ENCODE measurements at regions not wholly inside any gene's neighbourhood (a gene's known extent, or its start where the extent isn't known, plus 50 kb on each side); places are given as distances from the start of the nearest gene placed in this dataset.

- DNase-seq, result peak; percentile 7
These were observed 90.0 kb upstream of the BMPER start for GRCh38 chr7:33815336-33815735.

GRCh38 chr7:33816106-33816505 is 89.2 kb upstream of the BMPER start:
- no peak for DNase-seq

DNA sequence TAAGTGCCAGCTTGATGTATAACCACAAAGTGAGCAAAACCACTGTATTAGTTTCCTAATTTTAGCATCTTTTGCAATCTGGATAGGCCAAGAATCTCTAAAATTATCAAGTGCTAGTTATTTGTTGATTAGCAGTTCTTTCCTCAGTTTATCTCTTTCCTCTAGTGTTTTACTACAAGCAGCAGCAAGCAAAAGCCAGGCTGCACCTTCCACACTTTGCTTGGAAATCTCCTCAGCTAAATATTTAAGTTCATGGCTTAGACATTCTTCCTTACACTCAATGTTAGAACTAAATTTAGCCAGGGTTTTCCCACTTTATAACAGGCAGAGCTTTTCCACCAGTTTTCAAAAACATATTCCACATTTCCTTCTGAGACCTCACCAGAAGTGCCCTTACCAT is 85.7 kb upstream of the BMPER start:
- no peak for DNase-seq

GRCh38 chr7:33820206-33820605 is 85.1 kb upstream of the BMPER start:
- DNase-seq, result no peak

DNA sequence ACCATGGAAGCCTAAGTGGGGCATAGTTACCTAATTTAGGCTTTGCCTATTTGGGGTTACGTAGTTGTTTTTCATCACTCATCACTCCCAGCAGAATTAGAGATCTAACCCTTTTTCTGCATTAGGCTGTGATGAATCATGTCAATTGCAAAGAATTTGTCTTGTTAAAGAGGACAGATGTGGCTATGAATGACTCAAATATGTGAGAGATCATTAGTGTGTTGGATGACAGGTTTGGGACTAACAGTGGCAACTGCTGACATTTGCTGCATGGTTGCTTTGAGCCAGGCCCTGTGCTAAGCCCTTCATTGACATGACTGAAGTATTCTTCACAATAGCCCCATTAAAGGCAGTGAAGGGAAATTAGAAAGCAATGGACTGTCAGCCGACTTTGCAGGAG is 83.4 kb upstream of the BMPER start:
- no peak for DNase-seq

DNA sequence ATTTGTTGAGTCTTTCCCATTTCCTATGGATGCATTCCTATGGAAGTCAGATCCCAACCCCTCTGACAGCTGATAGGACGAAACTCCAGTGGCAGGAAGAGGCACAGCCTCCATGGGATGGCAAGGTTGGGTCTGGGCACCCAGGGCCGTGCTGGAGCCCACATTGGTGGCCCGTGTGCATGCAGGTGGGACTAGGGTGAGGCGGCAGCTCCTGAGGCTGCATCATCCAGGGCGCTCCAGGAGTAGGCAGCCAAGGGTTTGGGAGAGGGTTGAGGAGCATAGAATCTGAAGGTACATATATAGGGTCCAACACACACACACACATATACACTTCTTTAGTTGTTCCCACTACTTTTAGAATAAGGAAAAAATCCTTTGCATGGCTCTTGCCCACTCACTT is 81.4 kb upstream of the BMPER start:
- DNase-seq, result no peak

- no peak for DNase-seq
These were observed 80.4 kb upstream of the BMPER start for GRCh38 chr7:33824911-33825459.

DNA sequence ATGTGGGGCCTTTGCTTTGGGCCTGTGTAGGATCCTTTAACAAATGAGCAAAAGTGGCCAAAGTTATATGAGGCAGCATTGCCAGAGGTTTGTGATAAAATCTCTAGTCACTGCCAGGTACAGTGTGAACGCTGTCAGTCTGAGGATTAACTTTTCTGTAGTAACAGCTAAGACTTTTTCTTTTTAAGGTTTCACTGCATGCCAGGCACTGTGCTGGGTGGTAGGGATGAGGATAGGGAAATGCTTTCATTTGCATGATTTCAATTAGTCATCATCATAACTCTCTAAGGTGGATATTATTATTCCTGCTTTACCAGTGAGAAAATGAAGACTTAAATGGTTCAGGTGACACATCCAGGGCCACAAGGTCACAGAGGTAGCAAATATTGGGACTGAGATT is 79.7 kb upstream of the BMPER start:
- no peak for DNase-seq

GRCh38 chr7:33829536-33829935 is 75.8 kb upstream of the BMPER start:
- DNase-seq, result no peak

GRCh38 chr7:33831389-33832141 is 73.8 kb upstream of the BMPER start:
- DNase-seq, result no peak

DNA sequence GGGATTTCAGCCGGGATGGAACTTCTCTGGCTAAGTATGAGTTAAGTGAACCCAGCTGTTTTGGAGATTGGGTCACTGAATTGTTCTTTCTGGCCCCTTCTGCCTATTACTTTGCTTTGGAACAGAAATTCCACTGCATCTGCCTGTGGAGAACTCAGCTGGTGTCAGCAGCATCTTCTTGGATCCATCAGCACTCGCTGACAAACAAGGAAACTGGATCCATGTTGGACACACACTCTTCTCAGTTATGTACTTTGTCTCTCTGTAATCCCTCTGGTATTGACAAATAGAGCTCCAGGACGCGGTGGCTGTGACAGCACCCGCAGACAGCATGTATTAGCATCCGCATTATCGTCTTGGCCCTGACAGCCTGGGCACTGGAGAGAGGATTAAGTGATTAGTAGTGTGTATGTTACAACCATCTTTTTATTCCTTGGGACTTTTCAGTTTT is 73.0 kb upstream of the BMPER start:
- no peak for DNase-seq

DNA sequence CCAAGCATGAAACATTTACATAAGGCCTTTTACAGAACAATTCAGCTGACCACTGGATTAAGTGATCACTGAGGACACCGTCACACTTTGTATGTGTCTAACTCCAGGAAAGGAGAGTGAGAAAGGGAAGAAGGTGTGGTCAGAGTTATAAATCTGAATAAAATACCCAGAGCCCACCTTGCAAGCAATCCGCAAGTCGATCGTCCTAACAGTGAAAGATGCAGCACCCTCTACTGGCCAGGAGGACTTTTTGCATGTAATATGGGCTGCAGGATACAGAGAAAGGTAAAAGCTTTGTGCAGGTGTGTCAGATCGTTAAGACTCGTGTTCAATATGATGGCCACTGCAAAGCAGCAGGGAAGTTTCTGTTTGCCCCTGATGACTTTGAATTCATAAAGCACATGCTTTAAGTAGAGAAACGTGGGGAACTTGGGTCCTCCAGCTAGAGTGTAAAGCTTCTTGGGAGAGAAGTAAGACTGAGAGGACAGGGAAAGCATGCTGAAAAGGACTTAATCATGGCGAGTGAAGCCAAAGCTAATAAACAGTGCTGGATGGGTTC is 68.5 kb upstream of the BMPER start:
- no peak for DNase-seq

DNA sequence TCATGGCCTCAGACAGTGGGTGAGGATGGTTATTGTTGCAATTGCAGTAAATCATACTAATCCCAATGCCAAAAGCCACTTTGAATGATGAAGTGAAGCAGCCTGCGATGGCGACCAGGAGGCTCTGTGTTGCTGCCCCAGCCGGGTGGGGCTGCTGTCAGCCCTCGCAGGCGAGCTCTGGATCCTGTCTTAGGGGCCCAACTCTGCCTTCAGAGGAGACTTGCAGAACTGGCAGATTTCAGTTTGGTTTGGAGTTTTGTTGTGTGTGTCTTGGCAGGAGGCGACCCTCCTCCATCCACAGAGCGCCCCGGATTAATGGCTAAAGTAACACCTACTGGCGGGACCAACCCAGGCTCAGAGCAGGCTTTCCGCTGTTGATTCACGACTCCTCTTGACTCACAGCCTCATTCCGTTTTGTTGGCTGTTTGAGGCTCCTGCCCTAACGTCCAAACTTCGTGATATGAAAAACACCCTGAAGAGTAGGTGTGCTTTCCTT is 67.9 kb upstream of the BMPER start:
- DNase-seq, result no peak

- no peak for DNase-seq
These were observed 64.3 kb upstream of the BMPER start for GRCh38 chr7:33841031-33841430.

GRCh38 chr7:33841705-33842129 is 63.6 kb upstream of the BMPER start:
- DNase-seq, result no peak

GRCh38 chr7:33842150-33842549 is 63.2 kb upstream of the BMPER start:
- no peak for DNase-seq

DNA sequence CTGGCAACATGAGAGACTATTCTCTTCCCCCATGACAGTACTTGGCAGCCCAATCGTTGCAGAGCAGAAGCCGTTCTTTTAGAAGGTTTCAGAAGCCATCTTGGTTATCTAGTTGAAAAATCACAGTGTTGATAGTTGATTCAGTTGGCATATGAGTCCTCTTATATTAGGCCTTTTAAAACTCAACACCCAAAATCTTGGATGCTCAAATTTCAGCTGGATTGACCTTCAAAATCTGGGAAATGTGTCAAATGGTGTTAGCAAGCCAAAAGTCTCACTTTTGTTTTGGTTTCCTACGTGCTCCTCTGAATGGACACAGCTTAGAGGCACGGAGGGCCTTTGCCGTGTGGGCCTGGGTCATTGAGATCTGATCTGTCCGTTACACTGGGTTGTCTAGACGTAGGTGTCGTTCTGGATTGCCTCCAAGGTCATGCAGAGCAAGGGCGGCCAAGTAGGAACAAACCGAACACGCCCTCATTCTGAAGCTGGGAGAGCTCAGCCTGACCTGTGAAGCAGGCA is 59.3 kb upstream of the BMPER start:
- no peak for DNase-seq

- DNase-seq, result no peak
These were observed 56.3 kb upstream of the BMPER start for GRCh38 chr7:33849004-33849403.

GRCh38 chr7:33849971-33850559 is 55.3 kb upstream of the BMPER start:
- no peak for DNase-seq

DNA sequence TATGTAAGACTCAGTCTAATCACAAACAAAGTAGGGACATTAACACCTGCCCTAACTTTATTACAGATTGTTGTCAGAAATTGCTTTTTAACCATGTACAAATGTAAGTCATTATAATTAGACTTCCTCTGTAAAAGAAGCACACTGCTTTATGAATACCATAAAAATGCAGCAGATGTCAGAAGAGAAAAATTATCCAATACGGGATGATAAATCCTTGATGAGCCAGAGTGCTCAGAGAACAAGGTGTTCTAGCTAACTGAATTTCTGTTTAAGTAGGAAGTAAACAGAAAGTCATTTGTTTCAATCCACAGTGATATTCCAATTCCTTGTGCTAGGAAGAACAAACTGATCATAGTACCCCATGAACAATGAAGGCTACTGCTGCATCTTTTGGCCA is 54.6 kb upstream of the BMPER start:
- DNase-seq, result no peak

DNA sequence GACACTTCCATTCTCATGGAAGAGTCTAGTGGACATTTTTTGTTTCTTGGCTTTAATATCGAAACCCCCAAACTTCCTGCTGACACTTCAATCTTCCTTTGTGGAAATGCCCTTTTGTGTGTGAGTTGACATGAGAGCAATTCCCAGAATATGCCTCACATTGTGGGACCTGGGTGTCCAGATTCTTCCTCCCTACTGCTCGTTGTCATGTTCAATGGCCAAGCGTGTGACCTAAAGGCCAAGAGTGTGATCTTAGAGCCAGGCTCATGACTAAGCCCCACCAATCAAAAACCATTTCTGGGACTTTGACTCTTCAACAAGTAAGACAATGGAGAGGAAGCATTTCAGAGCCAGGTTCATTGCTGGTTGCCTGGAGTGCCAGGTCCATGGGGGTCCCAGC is 52.5 kb upstream of the BMPER start:
- no peak for DNase-seq

DNA sequence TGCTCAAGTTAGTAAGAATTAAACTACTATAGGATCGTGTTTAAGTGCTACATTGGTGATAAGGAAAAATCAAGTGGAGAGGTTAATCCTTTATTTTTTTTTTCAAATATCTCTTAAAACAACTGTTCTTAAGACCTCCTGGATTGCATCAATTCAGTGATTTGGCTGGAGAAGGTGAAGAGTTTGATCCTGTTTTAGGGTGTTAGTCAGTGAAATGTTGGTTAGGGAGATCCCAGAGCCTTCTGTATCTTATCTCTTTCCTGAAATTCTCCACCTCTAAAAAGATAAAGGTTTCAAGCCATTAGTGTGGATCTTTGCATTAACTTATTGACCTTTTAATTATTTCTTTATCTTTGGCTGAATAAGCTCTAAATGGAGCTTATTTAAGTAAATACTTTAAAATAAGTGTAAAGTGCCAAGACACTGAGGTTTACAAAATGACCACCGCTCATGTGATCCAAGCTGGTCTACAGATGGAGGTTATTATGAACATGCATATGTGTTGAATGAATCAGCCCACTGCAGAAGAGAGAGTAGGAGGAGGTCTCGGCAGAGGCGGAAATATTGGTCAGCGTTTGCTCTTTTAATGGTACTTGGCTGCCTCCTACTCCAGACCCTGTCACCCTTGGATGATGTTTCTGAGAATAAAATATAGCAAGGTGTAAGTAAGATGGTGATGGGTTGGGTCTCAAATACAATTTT is 51.8 kb upstream of the BMPER start:
- DNase-seq, result no peak

GRCh38 chr7:33854178-33854577 is 51.2 kb upstream of the BMPER start:
- DNase-seq, result no peak
